ENCODE measurements at regions not wholly inside any gene's neighbourhood (a gene's known extent, or its start where the extent isn't known, plus 50 kb on each side); places are given as distances from the start of the nearest gene placed in this dataset.

DNA sequence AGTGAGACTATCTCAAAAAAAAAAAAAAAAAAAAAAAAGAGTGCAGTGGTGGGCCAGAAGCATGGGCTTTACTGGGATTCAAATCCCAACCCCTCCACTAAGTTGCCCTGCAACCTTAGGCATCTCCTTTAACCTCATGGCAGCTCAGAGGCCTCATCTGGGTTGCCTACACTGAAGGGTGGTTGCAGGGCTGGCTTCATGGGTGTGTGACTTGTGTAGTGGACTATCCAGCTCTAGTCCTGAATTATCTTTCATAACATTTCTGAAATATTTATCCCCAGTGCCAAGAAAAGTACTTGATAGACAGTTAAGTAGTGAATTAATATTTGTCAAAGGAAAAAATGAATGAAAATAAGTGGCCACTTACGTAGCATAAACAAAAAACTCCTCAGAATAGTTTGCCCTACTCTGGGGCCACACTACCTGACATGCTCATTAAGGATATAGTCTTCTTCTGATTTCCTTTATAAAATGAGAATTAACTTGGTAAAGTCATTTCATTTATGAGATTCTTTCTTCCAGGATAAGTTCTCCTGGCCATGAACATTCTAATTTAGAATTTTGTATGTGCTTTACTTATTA is 116.0 kb upstream of the SYT13 start:
- Histone ChIP-seq H3K4me1 (no peaks in the 10 kb centered on the region), H3K27me3 (peaks cover 0 to 19% (median 4%) of the 10 kb centered on the region in 3 donors), H3K9me3 (no peaks in the 10 kb centered on the region), H3K27ac (no peak overlapping the region), H3K36me3 (no peaks in the 10 kb centered on the region), H3K4me3 (no peak overlapping the region)
- no peak for DNase-seq
- in situ Hi-C loops (cut with MboI; ENCODE audit: low sequenced_read_pairs in 4 of 4) (no loop called here), intact Hi-C loops (cut with DNase I; ENCODE audit: low total_unique reads) (no loop called here)
- ATAC-seq = no peak
- no peak for TF ChIP-seq POLR2A (IDR thresholded peaks at IDR 0.05)
- TF ChIP-seq, protein P1, sequence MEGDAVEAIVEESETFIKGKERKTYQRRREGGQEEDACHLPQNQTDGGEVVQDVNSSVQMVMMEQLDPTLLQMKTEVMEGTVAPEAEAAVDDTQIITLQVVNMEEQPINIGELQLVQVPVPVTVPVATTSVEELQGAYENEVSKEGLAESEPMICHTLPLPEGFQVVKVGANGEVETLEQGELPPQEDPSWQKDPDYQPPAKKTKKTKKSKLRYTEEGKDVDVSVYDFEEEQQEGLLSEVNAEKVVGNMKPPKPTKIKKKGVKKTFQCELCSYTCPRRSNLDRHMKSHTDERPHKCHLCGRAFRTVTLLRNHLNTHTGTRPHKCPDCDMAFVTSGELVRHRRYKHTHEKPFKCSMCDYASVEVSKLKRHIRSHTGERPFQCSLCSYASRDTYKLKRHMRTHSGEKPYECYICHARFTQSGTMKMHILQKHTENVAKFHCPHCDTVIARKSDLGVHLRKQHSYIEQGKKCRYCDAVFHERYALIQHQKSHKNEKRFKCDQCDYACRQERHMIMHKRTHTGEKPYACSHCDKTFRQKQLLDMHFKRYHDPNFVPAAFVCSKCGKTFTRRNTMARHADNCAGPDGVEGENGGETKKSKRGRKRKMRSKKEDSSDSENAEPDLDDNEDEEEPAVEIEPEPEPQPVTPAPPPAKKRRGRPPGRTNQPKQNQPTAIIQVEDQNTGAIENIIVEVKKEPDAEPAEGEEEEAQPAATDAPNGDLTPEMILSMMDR (IDR thresholded peaks at IDR 0.05 in 4 of 5, conservative IDR thresholded peaks at IDR 0.05 in 1 of 5) = no peak

DNA sequence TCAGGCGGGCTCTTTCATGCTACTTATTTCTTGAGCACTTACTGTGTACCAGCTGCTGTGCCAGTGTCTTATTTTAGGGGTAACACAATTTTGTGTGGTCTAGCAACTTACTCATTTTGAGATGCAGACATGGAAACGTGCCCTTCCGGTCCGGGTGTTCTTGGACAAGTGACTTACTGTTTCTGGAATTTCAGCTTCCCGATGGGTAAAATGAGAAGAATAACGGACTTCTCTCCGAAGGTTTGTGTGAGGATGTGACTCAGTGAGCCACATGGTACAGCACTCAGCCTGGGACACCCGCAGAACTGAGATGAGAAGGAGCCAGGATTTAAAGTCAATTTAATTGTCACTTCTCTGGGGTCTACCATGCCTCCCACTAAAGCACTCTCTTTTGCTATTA is 114.5 kb upstream of the SYT13 start:
- intact Hi-C loops (cut with DNase I; ENCODE audit: low total_unique reads) (no loop called here), in situ Hi-C loops (cut with MboI; ENCODE audit: low sequenced_read_pairs in 4 of 4) (no loop called here)
- Histone ChIP-seq H3K4me1 (no peaks in the 10 kb centered on the region), H3K36me3 (no peaks in the 10 kb centered on the region), H3K9me3 (no peaks in the 10 kb centered on the region), H3K4me3 (no peak overlapping the region), H3K27me3 (peaks cover 0 to 16% (median 5%) of the 10 kb centered on the region in 3 donors), H3K27ac (no peak overlapping the region)
- DNase-seq = no peak
- TF ChIP-seq POLR2A (IDR thresholded peaks at IDR 0.05) = no peak
- TF ChIP-seq, protein P1 (IDR thresholded peaks at IDR 0.05 in 4 of 5, conservative IDR thresholded peaks at IDR 0.05 in 1 of 5) = no peak
- ATAC-seq = no peak

DNA sequence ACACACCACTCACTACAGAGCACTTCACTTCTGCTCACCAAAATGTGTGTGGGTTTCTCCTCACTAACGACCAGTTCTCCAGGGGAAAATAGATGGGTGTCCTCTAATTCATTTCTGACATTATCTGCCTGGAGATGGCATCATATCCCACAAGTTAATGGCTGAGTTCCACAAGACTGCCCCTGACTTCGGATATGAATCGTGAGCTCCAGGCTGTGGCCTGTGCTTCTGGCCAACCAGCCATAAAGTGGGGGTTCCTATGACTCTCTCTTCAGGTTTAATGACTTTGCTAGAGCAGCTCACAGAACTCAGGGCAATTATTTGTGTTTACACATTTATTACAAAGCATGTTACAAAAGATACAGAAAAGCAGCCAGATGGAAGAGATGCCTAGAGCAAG is 113.0 kb upstream of the SYT13 start:
- no peaks in the 10 kb centered on the region for H3K36me3 ChIP-seq
- H3K4me3 ChIP-seq = no peak overlapping the region
- no peaks in the 10 kb centered on the region for H3K9me3 ChIP-seq
- H3K4me1 ChIP-seq = no peaks in the 10 kb centered on the region
- ATAC-seq (no peak), DNase-seq (no peak)
- intact Hi-C loops (cut with DNase I; ENCODE audit: low total_unique reads) = no loop called here
- no peak overlapping the region for H3K27ac ChIP-seq
- H3K27me3 ChIP-seq = peaks cover 0 to 16% (median 5%) of the 10 kb centered on the region in 3 donors
- TF ChIP-seq POLR2A (IDR thresholded peaks at IDR 0.05) = no peak
- in situ Hi-C loops (cut with MboI; ENCODE audit: low sequenced_read_pairs in 4 of 4) = no loop called here

DNA sequence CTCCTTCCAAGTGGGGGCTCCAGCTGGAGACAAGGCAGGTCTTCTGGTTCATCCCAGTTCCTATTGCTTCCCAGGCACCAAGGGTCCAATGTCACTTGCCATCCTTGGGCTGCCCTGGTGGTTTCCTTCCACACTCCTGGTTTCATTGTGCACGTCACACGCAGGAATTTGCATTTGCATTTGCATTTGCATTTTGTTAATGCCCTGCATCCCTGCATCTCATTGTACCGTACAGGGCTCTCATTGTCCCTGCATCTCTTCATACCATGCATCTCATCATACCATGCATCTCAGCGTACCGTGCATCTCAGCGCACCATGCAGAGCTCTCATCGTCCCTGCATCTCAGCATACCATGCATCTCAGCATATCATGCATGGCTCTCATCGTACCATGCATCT is 112.2 kb upstream of the SYT13 start:
- no peak for TF ChIP-seq POLR2A (IDR thresholded peaks at IDR 0.05)
- TF ChIP-seq, protein P1 (IDR thresholded peaks at IDR 0.05 in 4 of 5, conservative IDR thresholded peaks at IDR 0.05 in 1 of 5) = no peak
- no peak for DNase-seq
- Histone ChIP-seq H3K9me3 (no peaks in the 10 kb centered on the region), H3K4me3 (no peak overlapping the region), H3K4me1 (no peaks in the 10 kb centered on the region), H3K27me3 (peaks cover 0 to 16% (median 5%) of the 10 kb centered on the region in 3 donors), H3K27ac (no peak overlapping the region), H3K36me3 (no peaks in the 10 kb centered on the region)
- in situ Hi-C loops (cut with MboI; ENCODE audit: low sequenced_read_pairs in 4 of 4) = no loop called here
- intact Hi-C loops (cut with DNase I; ENCODE audit: low total_unique reads) = no loop called here
- no peak for ATAC-seq

DNA sequence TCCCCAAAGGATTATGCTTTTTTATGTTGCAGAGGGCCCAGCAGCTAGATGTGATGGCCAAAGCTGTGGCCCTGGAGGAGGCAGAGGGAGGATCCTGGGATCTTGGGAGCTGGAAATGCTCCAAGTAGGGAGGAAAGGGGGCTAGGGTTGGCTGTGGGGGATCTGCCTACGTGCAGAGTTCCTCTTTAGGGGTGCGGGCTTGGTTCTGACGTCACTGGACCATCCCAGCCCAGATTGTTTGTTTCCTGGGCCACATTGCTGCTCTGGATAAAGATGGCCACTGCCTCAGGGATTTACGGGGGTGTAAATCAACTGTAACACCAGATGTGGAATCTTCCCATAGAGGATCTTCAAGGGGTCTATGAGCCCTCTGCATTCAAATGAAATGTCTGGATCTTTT is 110.3 kb upstream of the SYT13 start:
- peaks cover 0 to 14% (median 5%) of the 10 kb centered on the region in 3 donors for H3K27me3 ChIP-seq
- intact Hi-C loops (cut with DNase I; ENCODE audit: low total_unique reads) = no loop called here
- H3K9me3 ChIP-seq = no peaks in the 10 kb centered on the region
- no peak overlapping the region for H3K27ac ChIP-seq
- in situ Hi-C loops (cut with MboI; ENCODE audit: low sequenced_read_pairs in 4 of 4) = no loop called here
- TF ChIP-seq POLR2A (IDR thresholded peaks at IDR 0.05) = no peak
- TF ChIP-seq, protein P1 (IDR thresholded peaks at IDR 0.05 in 4 of 5, conservative IDR thresholded peaks at IDR 0.05 in 1 of 5) = no peak
- no peaks in the 10 kb centered on the region for H3K4me1 ChIP-seq
- H3K4me3 ChIP-seq = no peak overlapping the region
- H3K36me3 ChIP-seq = no peaks in the 10 kb centered on the region
- DNase-seq (no peak), ATAC-seq (no peak)
